Mesendoderm (in vitro differentiated cells): ENCODE measurements at regions not wholly inside any gene's neighbourhood (a gene's known extent, or its start where the extent isn't known, plus 50 kb on each side); places are given as distances from the start of the nearest gene placed in this dataset.

Experiments used
- DNase-seq: peaks from one replicate; pipeline ENCODE4 v3.0.0; 2013
- H2AK5ac ChIP-seq: 2 replicates; pipeline ENCODE4 v1.6.1; 2013; ENCODE audit warnings: low read length, inconsistent platforms
- H2BK120ac ChIP-seq: 2 replicates; pipeline ENCODE4 v1.6.1; 2013; ENCODE audit warnings: low read depth, mild to moderate bottlenecking, low read length, moderate library complexity, mixed read lengths
- H2BK15ac ChIP-seq: replicated peaks from 2 replicates; pipeline ENCODE4 v1.6.1; 2013; ENCODE audit warnings: low read depth, mild to moderate bottlenecking, moderate library complexity
- H2BK5ac ChIP-seq: 2 replicates; pipeline ENCODE4 v1.6.1; 2013; ENCODE audit warnings: low read length, inconsistent platforms
- H3K18ac ChIP-seq: 2 replicates; pipeline ENCODE4 v1.6.1; 2013; ENCODE audit warnings: mild to moderate bottlenecking, low read length, mixed read lengths
- H3K23ac ChIP-seq: one replicate; pipeline ENCODE4 v1.6.1; 2013; ENCODE audit warnings: low read length
- H3K27ac ChIP-seq: 2 replicates; pipeline ENCODE4 v1.5.1; 2013; ENCODE audit warnings: low read depth, mild to moderate bottlenecking, inconsistent platforms, low read length, moderate library complexity
- H3K27me3 ChIP-seq: 2 replicates; pipeline ENCODE4 v1.6.1; 2013; ENCODE audit warnings: low read length, control low read depth, mild to moderate bottlenecking, inconsistent platforms; ENCODE audit not compliant: insufficient read depth, poor library complexity
- H3K36me3 ChIP-seq: 2 replicates; pipeline ENCODE4 v1.6.1; 2013; ENCODE audit warnings: low read length, inconsistent platforms; ENCODE audit not compliant: control insufficient read depth, insufficient read depth
- H3K4ac ChIP-seq: one replicate; pipeline ENCODE4 v1.6.1; 2013; ENCODE audit warnings: low read depth, mild to moderate bottlenecking, low read length, moderate library complexity
- H3K4me1 ChIP-seq: 2 replicates; pipeline ENCODE4 v1.6.1; 2013; ENCODE audit warnings: low read depth, low read length, inconsistent platforms; ENCODE audit not compliant: control insufficient read depth
- H3K4me2 ChIP-seq: 2 replicates; pipeline ENCODE4 v1.6.1; 2013; ENCODE audit warnings: low read length
- H3K4me3 ChIP-seq: 2 replicates; pipeline ENCODE4 v1.5.1; 2013; ENCODE audit warnings: mild to moderate bottlenecking, low read length
- H3K56ac ChIP-seq: one replicate; pipeline ENCODE4 v1.6.1; 2013; ENCODE audit warnings: low read length
- H3K79me1 ChIP-seq: 2 replicates; pipeline ENCODE4 v1.6.1; 2013; ENCODE audit warnings: low read length, inconsistent platforms
- H3K79me2 ChIP-seq: 2 replicates; pipeline ENCODE4 v1.6.1; 2013; ENCODE audit warnings: mild to moderate bottlenecking, low read length; ENCODE audit not compliant: control insufficient read depth, insufficient read depth
- H3K9ac ChIP-seq: 2 replicates; pipeline ENCODE4 v1.6.1; 2013; ENCODE audit warnings: low read length, inconsistent platforms
- H4K5ac ChIP-seq: one replicate; pipeline ENCODE4 v1.6.1; 2013; ENCODE audit warnings: low read length
- H4K8ac ChIP-seq: one replicate; pipeline ENCODE4 v1.6.1; 2013; ENCODE audit warnings: low read depth, mild to moderate bottlenecking, control low read depth, low read length, moderate library complexity
- WGBS: extraction: QIAGEN DNeasy Blood & Tissue Kit; methylation state at CpG from one replicate; pipeline ENCODE4 v1.1.7; 2013; ENCODE audit warnings: low lambda C conversion rate, missing lambda C conversion rate; ENCODE audit not compliant: insufficient coverage; ENCODE audit errors: extremely low coverage; 5-methylcytosine and 5-hydroxymethylcytosine counted together

DNA sequence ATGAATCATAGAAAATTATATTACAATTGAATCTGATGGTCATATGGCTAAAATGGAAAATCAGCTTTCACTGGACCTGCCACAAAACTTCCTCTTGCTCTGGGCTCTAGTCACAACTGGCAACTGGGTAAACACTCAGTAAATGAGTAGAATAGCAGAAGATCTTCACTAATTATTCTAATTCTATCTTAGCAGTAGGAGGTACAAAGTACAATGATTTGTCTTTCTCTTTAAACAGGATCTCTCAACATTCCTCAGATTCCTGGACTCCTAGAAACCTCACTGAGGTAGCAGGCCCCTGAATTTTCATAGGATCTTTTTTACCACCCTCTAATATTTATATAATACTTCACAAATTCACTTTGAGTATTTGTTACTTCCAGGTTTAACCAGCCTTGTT lies 239.9 kb upstream of the SMARCA2 start:
- H3K79me2 ChIP-seq: no peaks in the 10 kb centered on the region
- H3K79me1 ChIP-seq: no peaks in the 10 kb centered on the region
- no peak overlapping the region for H3K23ac ChIP-seq
- H3K36me3 ChIP-seq: no peaks in the 10 kb centered on the region
- no peak overlapping the region for H2BK15ac ChIP-seq
- no peak overlapping the region for H3K4me3 ChIP-seq
- H4K5ac ChIP-seq: no peak overlapping the region
- H2BK5ac ChIP-seq: no peak overlapping the region
- H3K27me3 ChIP-seq: no peaks in the 10 kb centered on the region
- no peak overlapping the region for H3K4me2 ChIP-seq
- peaks cover 6% of the 10 kb centered on the region for H3K4me1 ChIP-seq
- no peak overlapping the region for H3K18ac ChIP-seq
- no peak overlapping the region for H3K4ac ChIP-seq
- no peak overlapping the region for H4K8ac ChIP-seq
- H2BK120ac ChIP-seq: no peak overlapping the region
- peak overlapping the region; percentile 45 for H3K27ac ChIP-seq
- H2AK5ac ChIP-seq: no peak overlapping the region
- no peak overlapping the region for H3K56ac ChIP-seq
- no peak overlapping the region for H3K9ac ChIP-seq
- DNase-seq: peak; percentile 71

- no peak overlapping the region for H3K18ac ChIP-seq
- H4K5ac ChIP-seq: no peak overlapping the region
- H3K9ac ChIP-seq: no peak overlapping the region
- no peak overlapping the region for H3K4me2 ChIP-seq
- H2BK120ac ChIP-seq: no peak overlapping the region
- H3K27ac ChIP-seq: no peak overlapping the region
- H3K79me2 ChIP-seq: no peaks in the 10 kb centered on the region
- no peak overlapping the region for H3K4ac ChIP-seq
- H4K8ac ChIP-seq: no peak overlapping the region
- peaks cover 6% of the 10 kb centered on the region for H3K4me1 ChIP-seq
- H2BK5ac ChIP-seq: no peak overlapping the region
- no peak overlapping the region for H2AK5ac ChIP-seq
- H3K27me3 ChIP-seq: no peaks in the 10 kb centered on the region
- H3K56ac ChIP-seq: no peak overlapping the region
- no CpG with 5 or more reads among the region's 1 CpG for WGBS
- no peak overlapping the region for H3K4me3 ChIP-seq
- no peak for DNase-seq
- H3K79me1 ChIP-seq: no peaks in the 10 kb centered on the region
- H3K36me3 ChIP-seq: no peaks in the 10 kb centered on the region
- H3K23ac ChIP-seq: no peak overlapping the region
- no peak overlapping the region for H2BK15ac ChIP-seq
Observed at GRCh38 chr9:1776668-1777067, 238.5 kb upstream of the SMARCA2 start.

DNA sequence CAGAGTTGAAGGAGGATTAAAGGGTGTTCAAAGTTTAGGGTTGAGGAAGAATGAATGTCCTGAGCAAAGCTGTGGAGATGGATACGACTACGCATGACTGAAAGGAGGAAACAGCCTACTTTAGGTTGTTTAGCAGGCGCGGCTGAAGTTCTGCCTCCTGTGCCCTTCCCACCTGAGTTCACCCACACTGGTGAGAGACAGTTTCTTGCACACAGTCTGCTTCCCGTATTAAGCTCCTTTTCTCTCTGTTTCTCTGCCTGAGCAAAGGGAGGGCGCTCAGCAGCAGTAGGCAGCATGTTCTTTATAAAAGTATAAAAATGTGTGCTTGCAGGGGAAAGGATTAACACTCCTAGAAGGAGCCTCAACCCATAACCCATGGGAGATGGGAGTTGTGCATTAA lies 224.0 kb upstream of the SMARCA2 start:
- Histone ChIP-seq H3K36me3 (no peaks in the 10 kb centered on the region), H3K9ac (no peak overlapping the region), H3K4ac (no peak overlapping the region), H4K8ac (no peak overlapping the region), H3K27ac (no peak overlapping the region), H3K4me2 (no peak overlapping the region), H3K27me3 (no peaks in the 10 kb centered on the region), H3K4me1 (no peaks in the 10 kb centered on the region), H2BK120ac (no peak overlapping the region), H3K79me1 (no peaks in the 10 kb centered on the region), H2BK5ac (no peak overlapping the region), H4K5ac (no peak overlapping the region), H3K79me2 (no peaks in the 10 kb centered on the region), H3K56ac (no peak overlapping the region), H3K18ac (no peak overlapping the region), H3K4me3 (no peak overlapping the region), H3K23ac (no peak overlapping the region), H2BK15ac (no peak overlapping the region), H2AK5ac (no peak overlapping the region)
- DNase-seq: no peak
- no CpG with 5 or more reads among the region's 6 CpGs for WGBS

GRCh38 chr9:1794547-1795270 lies 220.4 kb upstream of the SMARCA2 start:
- Histone ChIP-seq H4K8ac (no peak overlapping the region), H3K4ac (no peak overlapping the region)

DNA sequence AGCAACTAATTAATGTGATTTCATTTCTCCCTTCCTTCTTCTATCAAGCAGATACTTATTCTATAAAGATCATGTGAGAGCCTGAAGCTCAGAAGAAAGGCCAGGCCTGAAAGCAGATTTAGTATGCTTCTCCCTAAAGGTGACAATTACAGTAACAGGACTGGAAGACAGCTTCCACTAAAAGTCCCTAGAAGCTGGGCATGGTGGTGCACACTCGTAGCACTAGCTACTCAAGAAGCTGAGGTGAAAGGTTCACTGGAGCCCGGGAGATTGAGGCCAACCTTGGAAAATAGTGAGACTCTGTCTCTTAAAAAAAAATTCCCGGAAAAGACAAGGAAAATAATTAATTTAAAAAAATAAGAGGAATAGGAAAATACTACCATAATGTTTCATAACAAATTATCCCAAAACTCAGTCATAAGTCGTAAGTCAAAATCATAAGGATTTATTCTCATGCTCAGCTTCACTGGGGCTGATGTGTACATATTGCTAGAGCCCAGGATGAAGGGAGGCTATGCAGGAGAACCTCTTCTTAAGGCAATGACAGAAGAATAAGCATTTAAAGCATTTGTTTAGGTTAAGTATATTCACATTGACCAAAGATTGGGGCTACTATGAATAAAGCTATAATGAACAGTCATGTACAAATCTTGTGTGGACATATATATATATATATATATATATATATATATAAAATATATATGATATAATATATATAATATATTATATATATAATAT lies 210.8 kb upstream of the SMARCA2 start:
- H3K4me1 ChIP-seq: no peaks in the 10 kb centered on the region
- H4K8ac ChIP-seq: no peak overlapping the region
- peak; percentile 1 for DNase-seq
- H4K5ac ChIP-seq: no peak overlapping the region
- H3K79me1 ChIP-seq: no peaks in the 10 kb centered on the region
- no peak overlapping the region for H3K56ac ChIP-seq
- no peak overlapping the region for H3K23ac ChIP-seq
- H3K36me3 ChIP-seq: no peaks in the 10 kb centered on the region
- no peak overlapping the region for H3K9ac ChIP-seq
- no peaks in the 10 kb centered on the region for H3K79me2 ChIP-seq
- no peak overlapping the region for H2AK5ac ChIP-seq
- H3K27me3 ChIP-seq: no peaks in the 10 kb centered on the region
- H3K4me3 ChIP-seq: no peak overlapping the region
- no peak overlapping the region for H3K4ac ChIP-seq
- H2BK120ac ChIP-seq: no peak overlapping the region
- H2BK15ac ChIP-seq: no peak overlapping the region
- H3K27ac ChIP-seq: no peak overlapping the region
- no peak overlapping the region for H2BK5ac ChIP-seq
- H3K18ac ChIP-seq: no peak overlapping the region
- H3K4me2 ChIP-seq: no peak overlapping the region
- no CpG with 5 or more reads among the region's 4 CpGs for WGBS

More at GRCh38 chr9:1794547-1795270, 220.4 kb upstream of the SMARCA2 start:
- Histone ChIP-seq H3K23ac (no peak overlapping the region), H3K4me3 (no peak overlapping the region), H2BK5ac (no peak overlapping the region), H2BK15ac (no peak overlapping the region), H3K27ac (no peak overlapping the region), H3K27me3 (no peaks in the 10 kb centered on the region), H3K9ac (no peak overlapping the region), H3K4me1 (no peaks in the 10 kb centered on the region), H4K5ac (no peak overlapping the region), H3K4me2 (no peak overlapping the region), H3K79me2 (no peaks in the 10 kb centered on the region), H3K18ac (no peak overlapping the region), H3K79me1 (no peaks in the 10 kb centered on the region), H3K36me3 (no peaks in the 10 kb centered on the region), H3K56ac (no peak overlapping the region), H2AK5ac (no peak overlapping the region), H2BK120ac (no peak overlapping the region)
- WGBS: no CpG with 5 or more reads among the region's 5 CpGs
- no peak for DNase-seq
